ENCODE measurements at regions not wholly inside any gene's neighbourhood (a gene's known extent, or its start where the extent isn't known, plus 50 kb on each side); places are given as distances from the start of the nearest gene placed in this dataset.
"Not testable (repeated sequence)": the region's sequence is repeated elsewhere in the genome, so short reads cannot be mapped to it uniquely, and the experiment has no call there.

DNA sequence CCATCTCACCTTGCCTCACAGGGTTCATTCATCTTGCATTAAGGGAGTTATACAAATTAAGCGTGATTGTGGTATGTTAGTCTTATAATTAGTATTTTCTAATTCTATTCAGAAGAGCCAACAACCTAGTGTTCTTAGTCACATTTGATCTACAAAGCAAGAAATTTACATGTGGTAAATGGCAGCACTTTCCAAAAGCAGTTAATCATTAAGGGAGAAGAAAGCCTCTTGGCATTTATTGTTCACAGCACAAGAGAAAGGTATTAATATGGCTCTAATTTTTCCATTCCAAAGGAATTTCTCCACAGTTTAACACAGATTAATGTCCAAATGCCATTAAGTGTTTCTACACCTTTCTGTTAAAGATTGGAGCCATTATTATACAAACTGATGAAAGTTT lies 1077.1 kb downstream of the ZPLD1 start:
- intact Hi-C loops (cut with DNase I), result no loop called here
- Histone ChIP-seq H3K27me3 (no peaks in the 10 kb centered on the region), H3K9me3 (no peaks in the 10 kb centered on the region), H3K27ac (no peak overlapping the region), H3K4me1 (no peaks in the 10 kb centered on the region), H3K36me3 (no peaks in the 10 kb centered on the region), H3K4me3 (no peak overlapping the region)
- no peak for ATAC-seq
- no peak for DNase-seq
- TF ChIP-seq CTCF (IDR thresholded peaks at IDR 0.05), result no peak

DNA sequence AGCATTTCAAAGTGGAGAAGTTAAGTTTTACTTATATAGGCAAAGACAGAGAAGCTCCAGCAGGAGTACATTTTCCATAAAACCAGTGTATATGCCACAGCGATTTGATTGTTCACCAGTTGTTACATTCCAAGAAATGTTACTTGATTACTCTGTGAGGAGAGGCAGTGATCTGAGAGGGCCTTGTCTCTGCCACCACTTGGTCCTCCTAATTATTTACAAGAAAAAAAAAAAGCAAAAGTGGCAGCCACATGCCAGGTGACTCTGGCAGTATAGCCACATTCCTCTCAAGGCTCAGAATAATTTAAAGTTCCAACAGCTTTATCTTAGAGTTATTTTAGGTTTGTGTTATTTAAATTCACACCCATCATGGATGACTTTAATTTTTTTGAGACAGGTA lies 1077.8 kb downstream of the ZPLD1 start:
- Histone ChIP-seq H3K4me3 (no peak overlapping the region), H3K36me3 (no peaks in the 10 kb centered on the region), H3K27me3 (no peaks in the 10 kb centered on the region), H3K9me3 (no peaks in the 10 kb centered on the region), H3K27ac (no peak overlapping the region), H3K4me1 (no peaks in the 10 kb centered on the region)
- DNase-seq (no peak), ATAC-seq (no peak)
- TF ChIP-seq CTCF (IDR thresholded peaks at IDR 0.05), result no peak
- intact Hi-C loops (cut with DNase I), result no loop called here

GRCh38 chr3:103513003-103513402 lies 1078.2 kb downstream of the ZPLD1 start:
- no peak for DNase-seq
- Histone ChIP-seq H3K27ac (no peak overlapping the region), H3K4me3 (no peak overlapping the region), H3K9me3 (no peaks in the 10 kb centered on the region), H3K36me3 (no peaks in the 10 kb centered on the region), H3K27me3 (no peaks in the 10 kb centered on the region), H3K4me1 (no peaks in the 10 kb centered on the region)
- no peak for ATAC-seq
- TF ChIP-seq CTCF (IDR thresholded peaks at IDR 0.05), result no peak
- intact Hi-C loops (cut with DNase I), result no loop called here

- H3K27ac ChIP-seq, result no peak overlapping the region
- no peaks in the 10 kb centered on the region for H3K4me1 ChIP-seq
- H3K27me3 ChIP-seq, result no peaks in the 10 kb centered on the region
- H3K36me3 ChIP-seq, result no peaks in the 10 kb centered on the region
- ATAC-seq (no peak), DNase-seq (no peak)
- H3K4me3 ChIP-seq, result no peak overlapping the region
- intact Hi-C loops (cut with DNase I), result no loop called here
- TF ChIP-seq CTCF (IDR thresholded peaks at IDR 0.05), result no peak
- H3K9me3 ChIP-seq, result no peaks in the 10 kb centered on the region
Observed at GRCh38 chr3:103515116-103515515, 1080.3 kb downstream of the ZPLD1 start.

- intact Hi-C loops (cut with DNase I), result no loop called here
- no peaks in the 10 kb centered on the region for H3K36me3 ChIP-seq
- ATAC-seq (no peak), DNase-seq (no peak)
- H3K27me3 ChIP-seq, result no peaks in the 10 kb centered on the region
- no peak overlapping the region for H3K4me3 ChIP-seq
- H3K9me3 ChIP-seq, result no peaks in the 10 kb centered on the region
- H3K27ac ChIP-seq, result no peak overlapping the region
- TF ChIP-seq CTCF (IDR thresholded peaks at IDR 0.05), result no peak
- no peaks in the 10 kb centered on the region for H3K4me1 ChIP-seq
Observed at GRCh38 chr3:103516950-103517349, 1082.1 kb downstream of the ZPLD1 start.

- H3K4me1 ChIP-seq; H3K27ac ChIP-seq; H3K9me3 ChIP-seq; H3K36me3 ChIP-seq; intact Hi-C loops (cut with DNase I); DNase-seq; ATAC-seq; H3K4me3 ChIP-seq; H3K27me3 ChIP-seq: not testable (repeated sequence)
Observed at GRCh38 chr3:103531327-103531726, 1096.5 kb downstream of the ZPLD1 start.

Data from upper lobe of right lung (tissue), 1 donor.